ENCODE measurements at regions not wholly inside any gene's neighbourhood (a gene's known extent, or its start where the extent isn't known, plus 50 kb on each side); places are given as distances from the start of the nearest gene placed in this dataset.

- Histone ChIP-seq H3K27me3 (replicated peaks) (no peaks in the 10 kb centered on the region), H3K27ac (no peak overlapping the region), H3K9me3 (replicated peaks) (no peaks in the 10 kb centered on the region), H3K4me3 (no peak overlapping the region), H3K36me3 (no peaks in the 10 kb centered on the region), H3K4me1 (replicated peaks) (no peaks in the 10 kb centered on the region)
- DNase-seq (ENCODE audit: low read depth in 1 of 2, low spot score in 2 of 2) = peak; percentile 31 to 52
Measured at GRCh38 chr2:17309741-17310339, 208.4 kb downstream of the RAD51AP2 start.

GRCh38 chr2:17309181-17309580, 209.1 kb downstream of the RAD51AP2 start:
- no peak overlapping the region for H3K4me3 ChIP-seq
- H3K9me3 ChIP-seq (replicated peaks) = no peaks in the 10 kb centered on the region
- H3K27ac ChIP-seq = no peak overlapping the region
- DNase-seq (ENCODE audit: low read depth in 1 of 2, low spot score in 2 of 2) = no peak
- no peaks in the 10 kb centered on the region for H3K36me3 ChIP-seq
- peaks cover 2% of the 10 kb centered on the region for H3K4me1 ChIP-seq (replicated peaks)
- no peaks in the 10 kb centered on the region for H3K27me3 ChIP-seq (replicated peaks)

- Histone ChIP-seq H3K27ac (no peak overlapping the region), H3K9me3 (replicated peaks) (no peaks in the 10 kb centered on the region), H3K4me3 (no peak overlapping the region), H3K27me3 (replicated peaks) (no peaks in the 10 kb centered on the region), H3K36me3 (no peaks in the 10 kb centered on the region), H3K4me1 (replicated peaks) (peaks cover 22% of the 10 kb centered on the region)
- no peak for DNase-seq (ENCODE audit: low read depth in 1 of 2, low spot score in 2 of 2)
Measured at GRCh38 chr2:17306706-17307105, 211.5 kb downstream of the RAD51AP2 start.

- DNase-seq (ENCODE audit: low read depth in 1 of 2, low spot score in 2 of 2) = no peak
- Histone ChIP-seq H3K9me3 (replicated peaks) (no peaks in the 10 kb centered on the region), H3K36me3 (no peaks in the 10 kb centered on the region), H3K27me3 (replicated peaks) (no peaks in the 10 kb centered on the region), H3K4me3 (no peak overlapping the region), H3K27ac (no peak overlapping the region), H3K4me1 (replicated peaks) (peaks cover 22% of the 10 kb centered on the region)
Measured at GRCh38 chr2:17306219-17306618, 212.0 kb downstream of the RAD51AP2 start.

GRCh38 chr2:17303521-17303920, 214.7 kb downstream of the RAD51AP2 start:
- peak overlapping the region; percentile 53 for H3K27ac ChIP-seq
- no peaks in the 10 kb centered on the region for H3K27me3 ChIP-seq (replicated peaks)
- no peak overlapping the region for H3K4me3 ChIP-seq
- peak in 1 of 2 experiments; percentile 54 for DNase-seq (ENCODE audit: low read depth in 1 of 2, low spot score in 2 of 2)
- H3K36me3 ChIP-seq = no peaks in the 10 kb centered on the region
- H3K9me3 ChIP-seq (replicated peaks) = no peaks in the 10 kb centered on the region
- peaks cover 28% of the 10 kb centered on the region for H3K4me1 ChIP-seq (replicated peaks)

- peak in 1 of 2 experiments; percentile 51 for DNase-seq (ENCODE audit: low read depth in 1 of 2, low spot score in 2 of 2)
- H3K9me3 ChIP-seq (replicated peaks) = no peaks in the 10 kb centered on the region
Measured at GRCh38 chr2:17303054-17303453, 215.2 kb downstream of the RAD51AP2 start.

GRCh38 chr2:17302281-17302680, 216.0 kb downstream of the RAD51AP2 start:
- Histone ChIP-seq H3K9me3 (replicated peaks) (no peaks in the 10 kb centered on the region), H3K27ac (0 out of 2 replicates have a peak overlapping the region, but pooled peaks have one; percentile 53), H3K4me3 (no peak overlapping the region), H3K4me1 (replicated peaks) (peaks cover 28% of the 10 kb centered on the region), H3K36me3 (no peaks in the 10 kb centered on the region), H3K27me3 (replicated peaks) (no peaks in the 10 kb centered on the region)
- DNase-seq (ENCODE audit: low read depth in 1 of 2, low spot score in 2 of 2) = no peak

More at GRCh38 chr2:17303054-17303453, 215.2 kb downstream of the RAD51AP2 start:
- no peaks in the 10 kb centered on the region for H3K36me3 ChIP-seq
- no peak overlapping the region for H3K4me3 ChIP-seq
- peaks cover 28% of the 10 kb centered on the region for H3K4me1 ChIP-seq (replicated peaks)
- H3K27me3 ChIP-seq (replicated peaks) = no peaks in the 10 kb centered on the region
- H3K27ac ChIP-seq = peak overlapping the region; percentile 53

GRCh38 chr2:17301437-17301836, 216.8 kb downstream of the RAD51AP2 start:
- Histone ChIP-seq H3K4me3 (no peak overlapping the region), H3K27me3 (replicated peaks) (no peaks in the 10 kb centered on the region), H3K9me3 (replicated peaks) (no peaks in the 10 kb centered on the region), H3K36me3 (no peaks in the 10 kb centered on the region), H3K27ac (no peak overlapping the region), H3K4me1 (replicated peaks) (peaks cover 28% of the 10 kb centered on the region)
- no peak for DNase-seq (ENCODE audit: low read depth in 1 of 2, low spot score in 2 of 2)

- Histone ChIP-seq H3K4me3 (no peak overlapping the region), H3K27ac (no peak overlapping the region)
- DNase-seq (ENCODE audit: low read depth in 1 of 2, low spot score in 2 of 2) = peak in 1 of 2 experiments; percentile 7
Measured at GRCh38 chr2:17299891-17300540, 218.2 kb downstream of the RAD51AP2 start.

GRCh38 chr2:17298453-17298852, 219.8 kb downstream of the RAD51AP2 start:
- Histone ChIP-seq H3K4me3 (no peak overlapping the region), H3K27me3 (replicated peaks) (no peaks in the 10 kb centered on the region), H3K9me3 (replicated peaks) (no peaks in the 10 kb centered on the region), H3K4me1 (replicated peaks) (peaks cover 19% of the 10 kb centered on the region), H3K27ac (no peak overlapping the region), H3K36me3 (no peaks in the 10 kb centered on the region)
- no peak for DNase-seq (ENCODE audit: low read depth in 1 of 2, low spot score in 2 of 2)

More at GRCh38 chr2:17299891-17300540, 218.2 kb downstream of the RAD51AP2 start:
- Histone ChIP-seq H3K27me3 (replicated peaks) (no peaks in the 10 kb centered on the region), H3K9me3 (replicated peaks) (no peaks in the 10 kb centered on the region), H3K4me1 (replicated peaks) (peaks cover 28% of the 10 kb centered on the region), H3K36me3 (no peaks in the 10 kb centered on the region)

- Histone ChIP-seq H3K9me3 (replicated peaks) (no peaks in the 10 kb centered on the region), H3K27ac (no peak overlapping the region), H3K27me3 (replicated peaks) (no peaks in the 10 kb centered on the region), H3K36me3 (no peaks in the 10 kb centered on the region), H3K4me3 (no peak overlapping the region), H3K4me1 (replicated peaks) (peaks cover 6% of the 10 kb centered on the region; the same call in 1 of the 2 replicates)
- no peak for DNase-seq (ENCODE audit: low read depth in 1 of 2, low spot score in 2 of 2)
Measured at GRCh38 chr2:17296686-17297085, 221.6 kb downstream of the RAD51AP2 start.

- no peak overlapping the region for H3K4me3 ChIP-seq
- no peak overlapping the region for H3K27ac ChIP-seq
- no peaks in the 10 kb centered on the region for H3K27me3 ChIP-seq (replicated peaks)
- H3K36me3 ChIP-seq = no peaks in the 10 kb centered on the region
- no peaks in the 10 kb centered on the region for H3K9me3 ChIP-seq (replicated peaks)
- H3K4me1 ChIP-seq (replicated peaks) = no peaks in the 10 kb centered on the region
- no peak for DNase-seq (ENCODE audit: low read depth in 1 of 2, low spot score in 2 of 2)
Measured at GRCh38 chr2:17289669-17290068, 228.6 kb downstream of the RAD51AP2 start.

- DNase-seq (ENCODE audit: low read depth in 1 of 2, low spot score in 2 of 2) = no peak
- no peaks in the 10 kb centered on the region for H3K4me1 ChIP-seq (replicated peaks)
- no peak overlapping the region for H3K27ac ChIP-seq
- no peaks in the 10 kb centered on the region for H3K36me3 ChIP-seq
- no peaks in the 10 kb centered on the region for H3K9me3 ChIP-seq (replicated peaks)
- H3K4me3 ChIP-seq = no peak overlapping the region
- no peaks in the 10 kb centered on the region for H3K27me3 ChIP-seq (replicated peaks)
Measured at GRCh38 chr2:17287183-17287582, 231.1 kb downstream of the RAD51AP2 start.

GRCh38 chr2:17282826-17283225, 235.4 kb downstream of the RAD51AP2 start:
- Histone ChIP-seq H3K27ac (no peak overlapping the region), H3K9me3 (replicated peaks) (no peaks in the 10 kb centered on the region), H3K4me3 (no peak overlapping the region), H3K27me3 (replicated peaks) (no peaks in the 10 kb centered on the region), H3K36me3 (no peaks in the 10 kb centered on the region), H3K4me1 (replicated peaks) (no peaks in the 10 kb centered on the region)
- no peak for DNase-seq (ENCODE audit: low read depth in 1 of 2, low spot score in 2 of 2)
